K562 (cell line): ENCODE measurements at regions not wholly inside any gene's neighbourhood (a gene's known extent, or its start where the extent isn't known, plus 50 kb on each side); places are given as distances from the start of the nearest gene placed in this dataset.

Source experiments
- CCAR2 ChIP-seq: fragments of 200-400 bp; formaldehyde crosslinking; IDR thresholded peaks from 2 replicates; pipeline ENCODE4 v1.6.1; 2017; ENCODE audit warnings: mild to moderate bottlenecking, low read depth, low read length
- CHD2 ChIP-seq: IDR thresholded peaks from 2 replicates; pipeline ENCODE4 v1.6.1; 2011; ENCODE audit warnings: low read depth, low read length
- FOS ChIP-seq: IDR thresholded peaks from 3 replicates; pipeline ENCODE4 v1.6.1; 2011; ENCODE audit not compliant: insufficient read length; ENCODE audit errors: extremely low read depth
- HDAC1 ChIP-seq, 2 experiments: fragments of 450-650 bp; IDR thresholded peaks; 2 replicates each; pipeline ENCODE4 v1.6.1; 2016 to 2017; ENCODE audit warnings: inconsistent platforms in 1 of 2, mild to moderate bottlenecking in 1 of 2, moderate library complexity in 1 of 2
- NEUROD1 ChIP-seq: fragments of 150-350 bp; IDR thresholded peaks from 2 replicates; pipeline ENCODE4 v1.6.1; 2014; ENCODE audit warnings: borderline replicate concordance, low read length, low read depth; ENCODE audit not compliant: partially characterized antibody
- TBL1XR1 ChIP-seq, 2 experiments: IDR thresholded peaks; 2 replicates each; pipeline ENCODE4 v1.6.1; 2012; ENCODE audit warnings: improper control_type of control experiment in 2 of 2, low read length in 2 of 2, mild to moderate bottlenecking in 1 of 2
- TF ChIP-seq, protein P1 (sequence below), 3 experiments: IDR thresholded peaks in 2 of 3; conservative IDR thresholded peaks in 1 of 3; 2 replicates each; pipeline ENCODE4 v1.5.1; 2011 to 2012; ENCODE audit warnings: low read length in 3 of 3, mild to moderate bottlenecking in 3 of 3, control low read depth in 2 of 3, improper control_type of control experiment in 1 of 3, inconsistent platforms in 1 of 3, low read depth in 1 of 3, mixed read lengths in 1 of 3, moderate library complexity in 1 of 3; ENCODE audit not compliant: insufficient read depth in 2 of 3
- TF ChIP-seq, protein P2 (sequence below): sonication (generic); formaldehyde crosslinking; IDR thresholded peaks from 2 replicates; pipeline ENCODE4 v1.8.1; 2023; ENCODE audit warnings: mild to moderate bottlenecking, missing genetic modification reagents

DNA sequence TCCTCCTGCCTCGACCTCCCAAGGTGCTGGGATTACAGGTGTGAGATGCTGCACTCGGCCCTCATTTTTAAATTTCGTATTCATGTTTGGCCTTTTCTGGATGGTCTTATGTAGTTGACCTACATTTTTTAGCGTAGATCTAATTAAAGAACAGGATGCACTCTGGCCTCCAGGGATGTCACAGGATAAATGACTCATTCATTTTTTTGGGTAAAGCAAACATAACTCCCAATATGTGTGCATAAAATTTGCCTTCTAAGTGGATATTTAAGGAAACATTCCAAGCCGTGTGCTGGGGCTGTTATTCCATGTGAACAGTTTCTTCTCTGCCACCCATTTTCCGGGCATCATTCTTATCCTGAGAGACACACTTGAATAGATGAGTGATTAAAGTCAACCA, 501.6 kb downstream of the IRX1 start:
- TF ChIP-seq TBL1XR1 (IDR thresholded peaks at IDR 0.05; ENCODE audit: low read length in 2 of 2): no peak
- no peak for TF ChIP-seq HDAC1 (IDR thresholded peaks at IDR 0.05)
- TF ChIP-seq, protein P1, sequence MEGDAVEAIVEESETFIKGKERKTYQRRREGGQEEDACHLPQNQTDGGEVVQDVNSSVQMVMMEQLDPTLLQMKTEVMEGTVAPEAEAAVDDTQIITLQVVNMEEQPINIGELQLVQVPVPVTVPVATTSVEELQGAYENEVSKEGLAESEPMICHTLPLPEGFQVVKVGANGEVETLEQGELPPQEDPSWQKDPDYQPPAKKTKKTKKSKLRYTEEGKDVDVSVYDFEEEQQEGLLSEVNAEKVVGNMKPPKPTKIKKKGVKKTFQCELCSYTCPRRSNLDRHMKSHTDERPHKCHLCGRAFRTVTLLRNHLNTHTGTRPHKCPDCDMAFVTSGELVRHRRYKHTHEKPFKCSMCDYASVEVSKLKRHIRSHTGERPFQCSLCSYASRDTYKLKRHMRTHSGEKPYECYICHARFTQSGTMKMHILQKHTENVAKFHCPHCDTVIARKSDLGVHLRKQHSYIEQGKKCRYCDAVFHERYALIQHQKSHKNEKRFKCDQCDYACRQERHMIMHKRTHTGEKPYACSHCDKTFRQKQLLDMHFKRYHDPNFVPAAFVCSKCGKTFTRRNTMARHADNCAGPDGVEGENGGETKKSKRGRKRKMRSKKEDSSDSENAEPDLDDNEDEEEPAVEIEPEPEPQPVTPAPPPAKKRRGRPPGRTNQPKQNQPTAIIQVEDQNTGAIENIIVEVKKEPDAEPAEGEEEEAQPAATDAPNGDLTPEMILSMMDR (IDR thresholded peaks at IDR 0.05 in 2 of 3, conservative IDR thresholded peaks at IDR 0.05 in 1 of 3; ENCODE audit: insufficient read depth in 2 of 3, low read depth in 1 of 3, low read length in 3 of 3): no peak
- no peak for TF ChIP-seq CHD2
- TF ChIP-seq NEUROD1: no peak
- TF ChIP-seq, protein P2, sequence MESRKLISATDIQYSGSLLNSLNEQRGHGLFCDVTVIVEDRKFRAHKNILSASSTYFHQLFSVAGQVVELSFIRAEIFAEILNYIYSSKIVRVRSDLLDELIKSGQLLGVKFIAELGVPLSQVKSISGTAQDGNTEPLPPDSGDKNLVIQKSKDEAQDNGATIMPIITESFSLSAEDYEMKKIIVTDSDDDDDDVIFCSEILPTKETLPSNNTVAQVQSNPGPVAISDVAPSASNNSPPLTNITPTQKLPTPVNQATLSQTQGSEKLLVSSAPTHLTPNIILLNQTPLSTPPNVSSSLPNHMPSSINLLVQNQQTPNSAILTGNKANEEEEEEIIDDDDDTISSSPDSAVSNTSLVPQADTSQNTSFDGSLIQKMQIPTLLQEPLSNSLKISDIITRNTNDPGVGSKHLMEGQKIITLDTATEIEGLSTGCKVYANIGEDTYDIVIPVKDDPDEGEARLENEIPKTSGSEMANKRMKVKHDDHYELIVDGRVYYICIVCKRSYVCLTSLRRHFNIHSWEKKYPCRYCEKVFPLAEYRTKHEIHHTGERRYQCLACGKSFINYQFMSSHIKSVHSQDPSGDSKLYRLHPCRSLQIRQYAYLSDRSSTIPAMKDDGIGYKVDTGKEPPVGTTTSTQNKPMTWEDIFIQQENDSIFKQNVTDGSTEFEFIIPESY (CRISPR knock-in tag): no peak
- TF ChIP-seq CCAR2: no peak
- no peak for TF ChIP-seq FOS
